H1 (cell line): ENCODE measurements at regions not wholly inside any gene's neighbourhood (a gene's known extent, or its start where the extent isn't known, plus 50 kb on each side); places are given as distances from the start of the nearest gene placed in this dataset.

Source experiments
- GTF2F1 ChIP-seq: IDR thresholded peaks from 2 replicates; pipeline ENCODE4 v1.6.1; 2012; ENCODE audit warnings: low read depth, low read length, improper control_type of control experiment, borderline replicate concordance
- HDAC6 ChIP-seq: IDR thresholded peaks from one replicate; pipeline ENCODE4 v1.7.1; 2012; ENCODE audit warnings: low read depth, mild to moderate bottlenecking, inconsistent platforms, low read length, moderate library complexity
- JUN ChIP-seq: IDR thresholded peaks from 2 replicates; pipeline ENCODE4 v1.6.1; 2011; ENCODE audit warnings: low read depth, mild to moderate bottlenecking, improper control_type of control experiment, low read length
- JUND ChIP-seq: IDR thresholded peaks from 2 replicates; pipeline ENCODE4 v1.6.1; 2011; ENCODE audit warnings: mild to moderate bottlenecking, improper control_type of control experiment, low read length
- NRF1 ChIP-seq: IDR thresholded peaks from 2 replicates; pipeline ENCODE4 v1.6.1; 2011; ENCODE audit warnings: mild to moderate bottlenecking, low read depth, low read length, improper control_type of control experiment
- POLR2A ChIP-seq, 2 experiments: IDR thresholded peaks; 1 replicate in 1 of 2; 2 replicates in 1 of 2; pipeline ENCODE4 v1.6.1; 2011; ENCODE audit warnings: low read depth in 2 of 2, low read length in 2 of 2, mild to moderate bottlenecking in 2 of 2; ENCODE audit errors: control extremely low read depth in 1 of 2
- POU5F1 ChIP-seq: IDR thresholded peaks from 2 replicates; pipeline ENCODE4 v1.6.1; 2011; ENCODE audit warnings: low read depth, mild to moderate bottlenecking, low read length, moderate library complexity
- RAD21 ChIP-seq, 2 experiments: IDR thresholded peaks in 1 of 2; conservative IDR thresholded peaks in 1 of 2; 2 replicates each; pipeline ENCODE4 v1.6.1; 2011; ENCODE audit warnings: low read depth in 2 of 2, low read length in 2 of 2, improper control_type of control experiment in 1 of 2, inconsistent platforms in 1 of 2, mild to moderate bottlenecking in 1 of 2, moderate library complexity in 1 of 2
- RNF2 ChIP-seq: fragments of 200-900, 300-1000 bp; sonication (generic); IDR thresholded peaks from 2 replicates; pipeline ENCODE4 v1.7.1; 2016; ENCODE audit warnings: borderline replicate concordance, low read depth, mild to moderate bottlenecking, antibody characterized with exemption, low read length; ENCODE audit not compliant: poor library complexity, severe bottlenecking; ENCODE audit errors: missing control alignments
- RXRA ChIP-seq: IDR thresholded peaks from 2 replicates; pipeline ENCODE4 v1.6.1; 2011; ENCODE audit warnings: low read depth, mild to moderate bottlenecking, low read length, moderate library complexity; ENCODE audit not compliant: insufficient read depth
- SIN3A ChIP-seq, 2 experiments: IDR thresholded peaks in 1 of 2; conservative IDR thresholded peaks in 1 of 2; 2 replicates each; pipeline ENCODE4 v1.6.1; 2011 to 2012; ENCODE audit warnings: low read length in 2 of 2, improper control_type of control experiment in 1 of 2, low read depth in 1 of 2, mild to moderate bottlenecking in 1 of 2
- TF ChIP-seq, protein P1 (sequence below), 3 experiments: IDR thresholded peaks; 1 replicate in 2 of 3; 2 replicates in 1 of 3; pipeline versions ENCODE4 v1.5.1 to v1.6.1; 2011; ENCODE audit warnings: low read length in 3 of 3, mild to moderate bottlenecking in 3 of 3, inconsistent platforms in 2 of 3, low read depth in 1 of 3, moderate library complexity in 1 of 3; ENCODE audit not compliant: insufficient read depth in 1 of 3; ENCODE audit errors: control extremely low read depth in 1 of 3

GRCh38 chr4:10302096-10302495 is 155.1 kb downstream of the ZNF518B start:
- TF ChIP-seq HDAC6: no peak
- no peak for TF ChIP-seq POLR2A (IDR thresholded peaks at IDR 0.05; ENCODE audit: control extremely low read depth in 1 of 2, low read depth in 2 of 2, low read length in 2 of 2)
- TF ChIP-seq NRF1: no peak
- TF ChIP-seq GTF2F1: no peak
- TF ChIP-seq, protein P1, sequence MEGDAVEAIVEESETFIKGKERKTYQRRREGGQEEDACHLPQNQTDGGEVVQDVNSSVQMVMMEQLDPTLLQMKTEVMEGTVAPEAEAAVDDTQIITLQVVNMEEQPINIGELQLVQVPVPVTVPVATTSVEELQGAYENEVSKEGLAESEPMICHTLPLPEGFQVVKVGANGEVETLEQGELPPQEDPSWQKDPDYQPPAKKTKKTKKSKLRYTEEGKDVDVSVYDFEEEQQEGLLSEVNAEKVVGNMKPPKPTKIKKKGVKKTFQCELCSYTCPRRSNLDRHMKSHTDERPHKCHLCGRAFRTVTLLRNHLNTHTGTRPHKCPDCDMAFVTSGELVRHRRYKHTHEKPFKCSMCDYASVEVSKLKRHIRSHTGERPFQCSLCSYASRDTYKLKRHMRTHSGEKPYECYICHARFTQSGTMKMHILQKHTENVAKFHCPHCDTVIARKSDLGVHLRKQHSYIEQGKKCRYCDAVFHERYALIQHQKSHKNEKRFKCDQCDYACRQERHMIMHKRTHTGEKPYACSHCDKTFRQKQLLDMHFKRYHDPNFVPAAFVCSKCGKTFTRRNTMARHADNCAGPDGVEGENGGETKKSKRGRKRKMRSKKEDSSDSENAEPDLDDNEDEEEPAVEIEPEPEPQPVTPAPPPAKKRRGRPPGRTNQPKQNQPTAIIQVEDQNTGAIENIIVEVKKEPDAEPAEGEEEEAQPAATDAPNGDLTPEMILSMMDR (IDR thresholded peaks at IDR 0.05; ENCODE audit: control extremely low read depth in 1 of 3, insufficient read depth in 1 of 3, low read depth in 1 of 3, low read length in 3 of 3): no peak
- TF ChIP-seq RAD21 (IDR thresholded peaks at IDR 0.05 in 1 of 2, conservative IDR thresholded peaks at IDR 0.05 in 1 of 2; ENCODE audit: low read depth in 2 of 2, low read length in 2 of 2): no peak
- TF ChIP-seq JUN: no peak
- no peak for TF ChIP-seq SIN3A (conservative IDR thresholded peaks at IDR 0.05 in 1 of 2, IDR thresholded peaks at IDR 0.05 in 1 of 2; ENCODE audit: low read depth in 1 of 2, low read length in 2 of 2)
- no peak for TF ChIP-seq JUND
- no peak for TF ChIP-seq POU5F1
- no peak for TF ChIP-seq RNF2
- TF ChIP-seq RXRA: no peak
